Erythroblast (primary cell): ENCODE measurements at regions not wholly inside any gene's neighbourhood (a gene's known extent, or its start where the extent isn't known, plus 50 kb on each side); places are given as distances from the start of the nearest gene placed in this dataset.

ENCODE experiments used
- DNase-seq, 2 experiments: peaks; one replicate each; lab custom pipeline; 2025; lab: John Stamatoyannopoulos, UW
- GATA1 ChIP-seq: IDR thresholded peaks from 2 replicates; pipeline ENCODE4 v1.6.1; 2011; ENCODE audit warnings: low read depth, mild to moderate bottlenecking, control low read depth, low read length, moderate library complexity
- POLR2A ChIP-seq: IDR thresholded peaks from 2 replicates; pipeline ENCODE4 v1.6.1; 2011; ENCODE audit warnings: mild to moderate bottlenecking, low read length

DNA sequence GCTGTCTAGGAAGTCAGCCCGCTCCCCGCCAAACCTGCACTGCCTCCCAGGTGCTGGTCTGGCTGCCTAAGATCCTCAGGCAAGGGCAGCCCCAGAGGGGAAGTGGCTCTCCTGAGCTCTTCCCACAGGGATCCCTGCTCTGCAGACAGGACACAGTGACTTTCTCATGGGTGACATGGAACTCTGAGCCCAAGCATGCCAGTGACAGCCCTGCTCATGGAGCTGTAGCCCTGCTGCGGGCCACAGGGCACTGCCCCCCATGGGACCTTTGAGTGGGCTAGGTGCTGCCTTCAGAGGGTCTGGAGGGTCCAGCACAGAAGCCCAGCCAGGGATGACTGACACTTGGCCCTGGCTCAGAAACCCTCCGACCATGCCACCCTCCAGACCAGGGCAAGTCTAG lies 109.1 kb downstream of the TUBA3C start:
- TF ChIP-seq GATA1 = no peak
- TF ChIP-seq POLR2A = no peak

GRCh38 chr13:19071161-19071936 lies 110.3 kb downstream of the TUBA3C start:
- DNase-seq = no peak
- TF ChIP-seq POLR2A = no peak
- no peak for TF ChIP-seq GATA1

More for the DNA sequence above, 109.1 kb downstream of the TUBA3C start:
- DNase-seq = no peak

GRCh38 chr13:19070398-19070735 lies 111.3 kb downstream of the TUBA3C start:
- DNase-seq = no peak
- TF ChIP-seq POLR2A (no peak), GATA1 (no peak)

DNA sequence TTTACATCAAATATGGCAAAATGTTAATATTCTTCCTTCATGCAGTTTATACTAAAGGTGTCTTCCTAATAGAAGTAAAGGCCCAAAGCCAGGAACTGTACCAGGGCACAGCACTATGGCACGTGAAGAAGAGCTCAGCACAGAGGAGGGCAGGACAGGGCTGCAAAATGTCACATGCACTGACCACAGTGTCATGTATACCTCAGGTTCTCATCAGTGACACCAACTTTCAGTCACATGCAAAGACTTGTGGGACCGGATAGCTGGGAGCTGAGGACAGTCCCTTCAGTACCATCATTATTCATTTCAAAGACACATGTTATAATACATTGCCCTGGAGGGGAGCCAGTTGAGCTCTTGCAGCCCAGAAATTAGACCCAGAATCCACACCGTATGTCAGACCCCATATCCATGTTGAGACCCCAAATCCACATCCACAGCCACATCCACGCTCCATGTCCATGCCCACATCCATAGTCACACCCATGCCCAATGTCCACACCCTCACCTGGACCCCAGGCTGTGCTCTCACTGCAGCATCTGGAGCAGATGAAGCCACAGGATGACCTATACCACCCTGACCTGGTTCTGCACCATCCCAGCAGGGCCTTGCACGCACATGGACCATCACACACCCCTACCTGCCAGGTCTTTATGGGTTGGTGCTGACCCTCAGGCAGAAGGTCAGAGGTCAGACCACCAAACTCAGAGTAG lies 111.8 kb downstream of the TUBA3C start:
- TF ChIP-seq POLR2A = no peak
- TF ChIP-seq GATA1 = no peak
- DNase-seq = no peak

DNA sequence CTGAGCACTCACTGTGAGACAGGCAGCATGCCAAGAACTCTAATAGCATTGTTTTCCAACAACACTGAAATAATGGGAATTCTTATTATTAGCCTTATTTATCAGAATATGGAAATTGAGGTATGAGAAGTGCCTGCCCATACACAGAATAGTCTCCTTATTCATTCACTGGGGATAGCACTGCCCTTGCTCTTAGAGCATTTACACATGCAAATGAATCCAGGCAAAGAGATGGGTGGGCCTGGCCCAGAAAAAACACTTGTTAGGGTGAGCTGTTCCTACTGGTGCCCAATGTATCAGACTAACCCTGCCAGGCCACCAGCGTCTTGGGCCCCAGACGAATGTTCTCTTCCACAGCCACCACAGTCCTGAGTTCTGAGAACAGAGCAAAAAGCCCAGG lies 112.9 kb downstream of the TUBA3C start:
- no peak for DNase-seq
- TF ChIP-seq GATA1 = no peak
- no peak for TF ChIP-seq POLR2A

- TF ChIP-seq POLR2A (no peak), GATA1 (no peak)
- DNase-seq = no peak
Measured at GRCh38 chr13:19067767-19068166, 113.9 kb downstream of the TUBA3C start.

DNA sequence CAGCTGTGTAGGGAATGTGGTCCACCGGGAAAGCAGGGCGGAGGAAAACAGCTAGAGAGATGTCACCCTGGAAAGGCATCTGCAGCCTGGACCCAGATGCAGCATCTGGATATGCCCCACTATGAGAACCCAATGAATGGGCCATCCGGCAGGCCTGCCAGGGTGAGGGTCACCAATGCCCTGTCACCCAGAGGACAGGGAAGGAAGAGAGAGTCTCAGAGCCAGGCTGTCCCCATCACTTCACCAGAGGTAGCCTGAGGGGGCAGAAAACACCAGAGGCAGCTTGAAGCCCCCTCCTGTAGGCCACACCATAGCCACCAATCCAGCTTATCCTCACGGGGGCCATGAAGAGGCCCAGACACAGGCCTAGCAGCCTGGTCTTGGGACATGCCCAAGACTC lies 118.8 kb downstream of the TUBA3C start:
- TF ChIP-seq GATA1 (no peak), POLR2A (no peak)
- DNase-seq = no peak

- no peak for DNase-seq
- TF ChIP-seq POLR2A (no peak), GATA1 (no peak)
Measured at GRCh38 chr13:19062019-19062646, 119.5 kb downstream of the TUBA3C start.

DNA sequence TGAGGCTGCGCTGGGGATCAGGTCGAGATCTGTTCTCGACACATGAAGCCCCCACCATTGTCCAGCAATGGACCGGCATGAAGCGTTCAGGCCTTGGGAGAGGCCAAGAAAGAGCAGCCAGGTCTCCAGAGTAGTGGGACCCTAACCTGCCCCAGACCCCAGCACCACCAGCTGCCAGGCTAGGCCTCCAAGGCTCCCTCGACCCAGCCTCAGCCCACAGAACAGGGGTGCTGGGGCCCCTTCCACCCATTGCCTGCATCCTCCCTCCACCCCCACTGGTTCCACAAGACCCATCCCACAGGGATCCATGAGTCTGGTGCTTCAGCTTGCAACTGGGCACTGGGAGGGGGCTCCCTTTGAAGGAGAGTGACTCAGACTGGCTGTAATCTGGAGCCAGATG lies 120.3 kb downstream of the TUBA3C start:
- DNase-seq = no peak
- TF ChIP-seq POLR2A = no peak
- TF ChIP-seq GATA1 = no peak

- TF ChIP-seq GATA1 = no peak
- DNase-seq = no peak
Measured at GRCh38 chr13:19060311-19061002, 121.2 kb downstream of the TUBA3C start.

GRCh38 chr13:19059016-19059780 lies 122.4 kb downstream of the TUBA3C start:
- TF ChIP-seq POLR2A (no peak), GATA1 (no peak)

DNA sequence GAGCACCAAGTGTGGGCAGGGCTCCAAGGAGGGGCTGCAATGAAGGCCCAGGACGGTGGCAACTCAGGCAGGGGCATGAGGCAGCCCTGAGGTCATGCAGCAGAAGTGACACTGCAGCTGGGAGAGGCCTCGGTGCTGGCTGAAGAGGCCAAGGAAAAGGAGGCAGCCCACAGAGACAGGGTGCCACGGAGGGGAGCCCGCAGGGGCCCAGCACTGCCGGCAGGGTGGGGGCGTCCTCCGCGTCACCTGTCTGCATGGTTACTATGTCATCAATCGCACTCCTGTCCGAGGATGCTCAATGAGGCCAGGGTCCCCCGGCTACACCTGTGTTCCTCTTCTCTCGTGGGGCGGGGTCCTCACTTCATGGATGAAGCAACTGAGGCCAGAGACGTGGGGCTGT lies 123.1 kb downstream of the TUBA3C start:
- TF ChIP-seq GATA1 = no peak
- TF ChIP-seq POLR2A = no peak
- no peak for DNase-seq

More at GRCh38 chr13:19059016-19059780, 122.4 kb downstream of the TUBA3C start:
- no peak for DNase-seq

DNA sequence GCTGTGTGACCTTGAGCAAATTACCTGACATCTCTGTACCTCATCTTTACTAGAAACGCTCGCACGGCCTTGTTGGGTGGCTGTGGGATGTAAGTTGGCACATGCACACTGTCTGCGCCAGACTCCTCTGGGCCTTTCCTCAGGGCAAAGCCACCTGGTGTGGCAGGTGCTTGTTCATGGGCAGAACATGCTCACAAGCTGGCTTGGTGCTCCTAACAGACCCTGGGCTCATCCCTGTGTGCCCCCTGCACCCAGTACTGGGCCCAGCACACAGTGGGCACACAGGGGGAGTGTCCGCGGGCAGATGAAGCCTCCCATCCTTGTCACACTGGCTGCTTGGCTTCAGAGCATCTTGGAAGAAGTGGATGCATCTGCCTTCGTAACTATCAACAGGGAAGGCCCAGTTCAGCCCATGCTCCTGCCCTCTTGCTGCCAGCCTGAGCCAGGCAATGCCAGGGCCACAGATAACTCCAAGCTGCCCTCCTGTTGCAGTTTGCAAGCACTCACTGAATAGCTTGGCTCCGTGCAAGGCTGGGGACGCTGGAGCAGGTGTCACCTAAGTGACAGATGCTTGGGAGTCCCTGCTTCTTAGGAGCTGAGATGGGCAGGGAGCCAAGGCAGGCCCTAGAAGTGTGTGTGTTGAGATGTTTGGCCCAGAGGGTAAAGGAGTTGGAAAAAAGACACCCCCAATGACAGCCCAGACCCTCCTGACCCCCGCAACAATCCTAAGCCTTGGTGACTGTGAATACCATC lies 123.9 kb downstream of the TUBA3C start:
- TF ChIP-seq POLR2A (no peak), GATA1 (no peak)
- DNase-seq = no peak
